PC-3 (cell line): ENCODE measurements at regions not wholly inside any gene's neighbourhood (a gene's known extent, or its start where the extent isn't known, plus 50 kb on each side); places are given as distances from the start of the nearest gene placed in this dataset.
"Not testable (repeated sequence)": the region's sequence is repeated elsewhere in the genome, so short reads cannot be mapped to it uniquely, and the experiment has no call there.

ENCODE experiments used
- CTCF ChIP-seq: fragments of 300-600 bp; sonication (generic); conservative IDR thresholded peaks from 2 replicates; pipeline ENCODE4 v1.5.1; 2017; ENCODE audit warnings: antibody characterized with exemption, low read depth, mild to moderate bottlenecking, low read length
- EZH2 ChIP-seq: fragments of 300-600 bp; sonication (generic); IDR thresholded peaks from one replicate; pipeline ENCODE4 v1.6.1; 2017; ENCODE audit warnings: antibody characterized with exemption, mild to moderate bottlenecking, low read length; ENCODE audit not compliant: unreplicated experiment
- EZH2phosphoT487 ChIP-seq: fragments of 300-600 bp; sonication (generic); IDR thresholded peaks from 2 replicates; pipeline ENCODE4 v1.6.1; 2018; ENCODE audit warnings: mild to moderate bottlenecking, antibody characterized with exemption, low read length, borderline replicate concordance

- not testable (repeated sequence) for TF ChIP-seq CTCF, EZH2, EZH2phosphoT487
Observed at GRCh38 chr15:99470204-99470603, 95.6 kb upstream of the MEF2A start.
